Frontal cortex (tissue), 3 donors: ENCODE measurements at regions not wholly inside any gene's neighbourhood (a gene's known extent, or its start where the extent isn't known, plus 50 kb on each side); places are given as distances from the start of the nearest gene placed in this dataset.

Experiments used
- DNase-seq, 2 donors: peaks; one replicate each; pipeline ENCODE4 v3.0.0; 2012; ENCODE audit warnings: low spot score in 2 of 2
- FAIRE-seq: peaks from 2 replicates; lab custom pipeline; 2012; peaks lifted over from hg19 to GRCh38; lab: Jason Lieb, UNC
- donor health status: control.
- donor health status: control.
- donor health status: control.

GRCh38 chr5:39799242-39799641 lies 374.5 kb upstream of the DAB2 start:
- FAIRE-seq (no peak), DNase-seq (no peak)

DNA sequence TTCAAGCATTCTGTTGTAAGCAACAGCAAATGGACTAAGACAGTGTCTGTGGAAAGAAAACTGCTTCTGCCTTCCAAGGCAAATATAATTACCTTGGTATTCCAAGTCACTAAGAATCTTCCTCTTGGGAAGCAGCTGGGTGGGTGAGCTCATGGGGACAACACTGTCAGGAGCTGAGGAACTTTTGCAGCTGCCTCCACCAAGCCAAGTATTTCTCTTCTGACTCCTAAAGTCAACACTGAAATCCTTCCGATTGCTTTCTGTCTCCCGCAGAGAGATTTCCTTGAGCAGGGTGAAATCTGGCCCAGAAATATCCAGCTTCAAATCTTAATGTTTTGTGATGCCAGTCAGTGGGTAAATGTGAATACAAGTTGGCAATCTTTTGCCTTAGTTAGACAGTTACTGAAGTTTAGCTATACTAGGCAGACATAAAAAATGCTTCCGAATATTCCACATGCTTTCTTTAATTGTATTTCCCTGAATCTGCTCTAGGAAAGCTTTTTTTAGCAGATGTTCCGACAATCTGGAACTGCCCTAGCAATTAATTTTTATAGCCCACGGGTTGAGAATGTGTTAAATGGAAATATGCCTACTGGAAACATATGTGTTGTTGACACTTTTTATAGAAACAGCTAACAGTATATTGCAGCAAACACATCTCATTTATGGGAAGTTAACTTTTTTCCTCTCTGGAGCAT lies 369.9 kb upstream of the DAB2 start:
- FAIRE-seq (no peak), DNase-seq (no peak)

DNA sequence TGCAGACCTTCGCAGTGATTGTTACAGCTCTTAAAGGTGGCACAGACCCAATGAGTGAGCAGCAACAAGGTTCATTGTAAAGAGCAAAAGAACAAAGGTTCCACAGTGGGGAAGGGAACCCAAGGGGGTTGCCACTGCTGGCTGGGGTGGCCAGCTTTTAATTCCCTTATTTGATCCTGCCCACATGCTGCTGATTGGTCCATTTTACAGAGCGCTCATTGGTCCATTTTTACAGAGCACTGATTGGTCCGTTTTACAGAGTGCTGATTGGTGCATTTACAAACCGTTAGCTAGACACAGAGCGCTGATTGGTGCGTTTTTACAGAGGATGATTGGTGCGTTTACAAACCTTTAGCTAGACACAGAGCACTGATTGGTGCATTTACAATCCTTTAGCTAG lies 360.6 kb upstream of the DAB2 start:
- DNase-seq (no peak), FAIRE-seq (no peak)

DNA sequence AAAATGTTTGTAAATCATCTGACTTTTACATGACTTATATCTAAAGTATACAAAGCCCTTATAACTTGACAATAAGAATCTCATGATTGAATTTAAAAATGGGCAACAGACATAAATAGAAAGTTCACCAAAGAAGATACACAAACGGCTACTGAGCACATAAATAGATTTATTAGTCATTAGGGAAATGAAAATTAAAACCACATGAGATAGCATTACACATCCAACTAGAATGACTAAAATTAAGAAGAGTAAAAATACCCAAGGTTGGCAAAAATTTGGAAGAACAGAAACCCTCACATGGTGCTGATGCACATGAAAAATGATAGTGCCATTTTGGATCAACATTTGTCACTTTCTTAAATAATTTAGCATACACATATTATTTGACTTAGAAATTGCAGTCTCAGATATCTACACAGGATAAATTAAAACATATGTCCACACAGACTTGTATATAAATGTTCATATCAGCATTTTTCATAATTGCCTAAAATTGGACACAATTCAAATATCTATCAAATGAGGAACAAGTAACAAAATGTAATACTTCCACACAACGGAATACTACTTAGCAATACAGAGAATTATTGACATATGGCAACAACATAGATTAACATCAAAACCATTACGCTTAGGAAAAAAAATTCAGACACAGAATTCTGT lies 359.1 kb upstream of the DAB2 start:
- DNase-seq (no peak), FAIRE-seq (no peak)

- FAIRE-seq (no peak), DNase-seq (no peak)
These were observed 355.6 kb upstream of the DAB2 start for GRCh38 chr5:39780347-39780746.

DNA sequence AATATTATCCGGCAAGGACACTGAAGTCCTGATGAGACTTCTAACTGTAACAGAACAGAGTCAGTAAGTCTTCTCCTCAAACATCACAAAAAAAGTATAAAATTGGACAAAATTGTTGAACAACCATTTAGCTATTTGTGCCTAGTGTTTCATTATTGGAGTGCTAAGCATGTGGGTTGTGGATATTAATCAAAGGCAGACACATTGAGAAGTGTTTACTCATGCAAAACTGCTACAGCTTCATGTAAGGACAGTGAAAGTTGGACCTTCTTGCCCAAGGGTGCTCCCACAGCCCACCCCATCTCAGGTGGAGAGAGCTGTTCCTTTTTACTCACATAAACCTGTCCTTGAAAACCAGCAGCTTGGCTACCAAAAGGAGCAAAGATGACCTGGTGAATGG lies 355.1 kb upstream of the DAB2 start:
- FAIRE-seq (no peak), DNase-seq (no peak)

GRCh38 chr5:39775797-39776365 lies 351.1 kb upstream of the DAB2 start:
- DNase-seq, result no peak
- no peak for FAIRE-seq

DNA sequence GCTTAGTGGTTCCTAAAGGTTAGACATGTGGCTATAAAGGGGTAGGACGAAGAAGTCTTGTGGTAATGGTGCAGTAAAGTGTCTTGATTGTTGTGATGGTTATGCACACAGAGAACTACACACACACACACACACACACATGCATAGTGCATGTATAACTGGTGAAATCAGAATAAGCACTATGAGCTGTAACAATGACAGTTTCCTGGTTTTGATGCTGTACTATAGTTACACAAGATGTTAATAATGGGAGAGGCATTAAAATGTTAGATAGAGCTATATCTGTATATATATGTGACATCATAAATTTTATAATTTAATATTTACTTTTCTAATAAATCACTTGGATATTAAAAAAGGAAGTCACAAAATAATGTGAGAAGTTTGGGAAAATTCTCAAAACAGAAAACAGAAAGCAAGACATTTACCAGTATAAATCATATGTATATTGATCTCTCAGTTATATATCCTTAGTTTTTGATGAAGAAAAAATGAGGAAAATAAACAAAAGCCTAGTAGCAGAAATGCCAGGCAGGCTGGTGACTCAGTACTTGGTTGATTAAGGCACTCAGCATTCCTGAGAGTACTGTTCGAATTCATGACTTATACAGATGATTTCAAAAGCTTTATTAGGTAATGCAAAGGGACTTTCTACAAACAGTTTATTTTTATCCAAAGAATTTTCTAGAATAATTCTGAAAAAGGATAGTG lies 350.5 kb upstream of the DAB2 start:
- FAIRE-seq, result no peak

DNA sequence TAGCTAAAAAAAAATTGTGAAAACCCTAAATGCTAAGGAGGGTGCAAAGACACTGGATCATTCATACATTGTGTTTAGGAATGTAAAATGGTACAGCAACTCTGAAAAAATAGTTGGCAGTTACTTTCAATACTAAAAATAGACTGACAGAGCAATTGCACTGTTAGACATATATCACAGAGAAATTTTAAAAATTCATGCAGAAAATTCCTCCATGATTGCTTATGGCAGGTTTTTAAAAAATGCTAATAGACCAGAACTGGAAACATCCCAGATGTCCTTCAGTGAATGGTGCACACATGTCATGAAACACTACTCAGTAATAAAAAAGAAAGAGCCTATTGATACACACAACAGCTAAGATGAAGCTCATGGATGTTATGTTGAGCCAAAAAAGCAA lies 349.8 kb upstream of the DAB2 start:
- DNase-seq (no peak), FAIRE-seq (no peak)

More for the DNA sequence above, 350.5 kb upstream of the DAB2 start:
- no peak for DNase-seq

DNA sequence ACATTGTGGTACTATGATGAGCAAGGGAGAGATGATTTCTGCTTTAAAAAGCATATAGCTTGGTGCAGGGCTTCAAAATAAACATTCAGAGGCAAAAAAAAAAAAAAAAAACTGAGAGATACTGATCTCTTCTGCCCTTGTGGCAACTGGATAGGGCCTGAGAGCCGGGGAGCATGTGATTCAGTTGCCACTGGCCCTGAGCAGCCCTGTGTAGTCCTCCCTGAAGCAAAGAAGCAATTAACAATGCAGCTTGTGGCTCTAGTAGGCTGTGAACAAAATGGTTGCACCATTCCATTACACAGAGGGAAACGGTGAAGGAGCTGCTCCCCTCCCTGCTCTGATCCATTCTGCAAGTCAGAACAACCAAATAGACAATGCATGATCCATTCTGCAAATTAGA lies 347.5 kb upstream of the DAB2 start:
- FAIRE-seq (no peak), DNase-seq (no peak)

DNA sequence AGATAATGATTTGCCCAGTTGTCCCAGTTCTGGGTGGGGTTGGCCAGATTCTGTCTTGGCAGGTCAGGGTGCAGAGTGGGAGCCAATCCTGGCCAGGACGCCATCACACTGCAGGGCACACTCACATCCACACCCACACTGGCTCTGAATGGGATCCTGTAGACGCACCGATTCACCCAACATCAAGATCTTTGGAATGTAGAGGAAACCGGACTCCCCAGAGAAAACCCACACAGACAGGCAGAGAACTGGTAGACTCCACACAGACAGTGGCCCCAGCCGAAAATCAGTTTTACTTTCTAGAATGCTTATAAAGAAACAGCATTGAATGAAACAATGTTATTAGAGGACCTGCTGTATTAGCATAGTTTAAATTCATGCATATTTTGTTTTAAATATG lies 343.1 kb upstream of the DAB2 start:
- no peak for DNase-seq
- FAIRE-seq, result no peak

- no peak for DNase-seq
- no peak for FAIRE-seq
These were observed 340.6 kb upstream of the DAB2 start for GRCh38 chr5:39765366-39765765.

DNA sequence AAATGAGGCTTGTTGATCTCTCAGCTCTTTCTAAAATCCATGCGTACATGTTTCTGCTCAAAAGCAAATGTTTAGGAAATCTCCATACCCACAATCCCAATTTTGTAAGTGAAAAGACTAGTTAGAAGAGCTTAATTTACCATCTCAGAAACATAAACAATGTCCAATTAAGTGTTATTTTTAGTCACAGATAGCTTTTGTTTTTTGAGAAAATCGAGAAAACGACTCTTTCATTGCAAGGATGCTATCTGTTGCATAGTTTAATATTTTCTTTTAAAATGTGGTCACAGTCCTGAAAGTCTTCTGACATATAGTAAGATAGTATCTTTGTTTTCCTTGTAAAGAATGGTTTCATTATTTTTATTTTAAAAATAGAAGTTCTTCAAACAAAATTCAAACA lies 338.0 kb upstream of the DAB2 start:
- FAIRE-seq, result peak; percentile 8

GRCh38 chr5:39761199-39761950 lies 336.6 kb upstream of the DAB2 start:
- DNase-seq (no peak), FAIRE-seq (no peak)

More for the DNA sequence above, 338.0 kb upstream of the DAB2 start:
- DNase-seq, result no peak

DNA sequence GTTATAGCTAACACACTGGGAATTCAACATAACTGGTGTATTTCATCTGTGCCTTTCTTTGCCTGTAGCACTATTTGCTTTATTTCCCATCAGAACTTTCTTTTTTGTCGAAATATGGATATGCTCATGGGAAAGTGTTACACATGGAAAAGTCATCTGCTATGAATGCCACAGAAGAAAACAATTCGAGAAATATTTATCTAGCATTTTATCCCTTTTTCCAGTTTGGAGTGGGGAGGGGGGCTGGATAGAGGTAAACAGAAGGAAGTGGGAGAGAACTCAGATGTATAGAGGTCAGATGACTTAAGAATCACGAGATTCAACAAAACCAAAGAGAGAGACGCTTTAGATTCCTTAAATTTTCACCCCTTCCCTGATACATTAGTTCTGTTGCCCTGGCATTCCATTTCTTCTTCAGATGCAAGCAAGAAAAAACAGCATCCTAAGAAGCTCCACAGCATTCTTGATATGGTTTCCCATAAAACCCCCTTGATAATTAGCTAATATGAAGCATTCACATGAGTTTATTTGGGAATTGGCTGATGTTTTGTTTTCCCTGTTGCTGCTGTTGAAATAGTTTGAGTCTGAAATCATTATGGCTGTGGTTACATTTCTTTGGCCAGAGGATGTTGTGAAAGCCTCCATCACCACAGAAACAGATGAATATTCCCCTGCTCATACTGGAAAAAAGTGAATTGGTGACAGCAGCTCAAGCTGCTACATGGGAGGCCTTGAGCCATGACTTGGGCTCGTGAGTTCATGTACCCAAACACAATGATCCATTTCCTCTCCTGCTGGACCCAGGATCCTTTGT lies 335.8 kb upstream of the DAB2 start:
- FAIRE-seq, result no peak
- DNase-seq, result no peak

GRCh38 chr5:39759701-39760100 lies 334.9 kb upstream of the DAB2 start:
- FAIRE-seq (no peak), DNase-seq (no peak)

- DNase-seq (no peak), FAIRE-seq (no peak)
These were observed 333.6 kb upstream of the DAB2 start for GRCh38 chr5:39758426-39758825.

DNA sequence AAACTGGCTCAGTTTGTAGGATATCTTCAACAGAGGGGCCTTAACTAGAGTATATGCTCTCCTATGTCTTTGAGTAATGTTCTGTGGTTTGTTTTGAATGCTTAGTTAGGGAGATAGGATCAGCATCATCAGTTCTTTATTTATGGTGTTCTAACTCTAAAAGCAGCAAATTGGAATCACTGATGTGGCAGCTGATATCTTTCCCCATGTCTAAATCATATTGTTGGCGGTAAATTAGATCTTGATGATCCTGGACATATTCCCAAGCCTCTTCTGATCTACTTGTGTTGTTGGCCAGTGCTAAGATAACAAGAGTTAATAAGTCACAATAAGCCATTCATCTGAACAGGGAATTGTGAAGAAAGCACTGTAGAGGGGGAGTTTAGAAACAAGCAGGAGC lies 332.4 kb upstream of the DAB2 start:
- FAIRE-seq (no peak), DNase-seq (no peak)

GRCh38 chr5:39755986-39756385 lies 331.2 kb upstream of the DAB2 start:
- FAIRE-seq, result no peak
- DNase-seq, result no peak
